Astrocyte (in vitro differentiated cells and primary cell): ENCODE measurements at regions not wholly inside any gene's neighbourhood (a gene's known extent, or its start where the extent isn't known, plus 50 kb on each side); places are given as distances from the start of the nearest gene placed in this dataset.

Experiments used
- EZH2 ChIP-seq: IDR thresholded peaks from 2 replicates; pipeline ENCODE4 v1.6.1; 2012; ENCODE audit warnings: mild to moderate bottlenecking, low read length, inconsistent platforms; ENCODE audit not compliant: insufficient read depth
- TF ChIP-seq, protein P1 (sequence below): IDR thresholded peaks from 2 replicates; pipeline ENCODE4 v1.5.1; 2011; ENCODE audit warnings: low read depth, mild to moderate bottlenecking, inconsistent platforms, low read length, moderate library complexity; ENCODE audit not compliant: insufficient read depth

- TF ChIP-seq, protein P1, sequence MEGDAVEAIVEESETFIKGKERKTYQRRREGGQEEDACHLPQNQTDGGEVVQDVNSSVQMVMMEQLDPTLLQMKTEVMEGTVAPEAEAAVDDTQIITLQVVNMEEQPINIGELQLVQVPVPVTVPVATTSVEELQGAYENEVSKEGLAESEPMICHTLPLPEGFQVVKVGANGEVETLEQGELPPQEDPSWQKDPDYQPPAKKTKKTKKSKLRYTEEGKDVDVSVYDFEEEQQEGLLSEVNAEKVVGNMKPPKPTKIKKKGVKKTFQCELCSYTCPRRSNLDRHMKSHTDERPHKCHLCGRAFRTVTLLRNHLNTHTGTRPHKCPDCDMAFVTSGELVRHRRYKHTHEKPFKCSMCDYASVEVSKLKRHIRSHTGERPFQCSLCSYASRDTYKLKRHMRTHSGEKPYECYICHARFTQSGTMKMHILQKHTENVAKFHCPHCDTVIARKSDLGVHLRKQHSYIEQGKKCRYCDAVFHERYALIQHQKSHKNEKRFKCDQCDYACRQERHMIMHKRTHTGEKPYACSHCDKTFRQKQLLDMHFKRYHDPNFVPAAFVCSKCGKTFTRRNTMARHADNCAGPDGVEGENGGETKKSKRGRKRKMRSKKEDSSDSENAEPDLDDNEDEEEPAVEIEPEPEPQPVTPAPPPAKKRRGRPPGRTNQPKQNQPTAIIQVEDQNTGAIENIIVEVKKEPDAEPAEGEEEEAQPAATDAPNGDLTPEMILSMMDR = no peak
- TF ChIP-seq EZH2 = no peak
Measured at GRCh38 chr6:48904809-48905208, 558.2 kb downstream of the MMUT start.
